GM18502 (cell line): ENCODE measurements at regions not wholly inside any gene's neighbourhood (a gene's known extent, or its start where the extent isn't known, plus 50 kb on each side); places are given as distances from the start of the nearest gene placed in this dataset.
"Not testable (repeated sequence)": the region's sequence is repeated elsewhere in the genome, so short reads cannot be mapped to it uniquely, and the experiment has no call there.

Experiments used
- ATAC-seq: cut with Tn5 transposase; IDR thresholded peaks from one replicate; pipeline ENCODE4 v1.9.1; 2021; ENCODE audit warnings: mild to moderate bottlenecking; ENCODE audit not compliant: unreplicated experiment, poor library complexity

GRCh38 chr7:142546452-142546851 is 202.8 kb upstream of the PRSS1 start:
- ATAC-seq: no peak

GRCh38 chr7:142542942-142543341 is 206.3 kb upstream of the PRSS1 start:
- ATAC-seq: no peak

- no peak for ATAC-seq
Measured at GRCh38 chr7:142542105-142542504, 207.2 kb upstream of the PRSS1 start.

GRCh38 chr7:142540371-142540770 is 208.9 kb upstream of the PRSS1 start:
- no peak for ATAC-seq

- no peak for ATAC-seq
Measured at GRCh38 chr7:142539901-142540300, 209.4 kb upstream of the PRSS1 start.

GRCh38 chr7:142537760-142538159 is 211.5 kb upstream of the PRSS1 start:
- ATAC-seq: no peak

GRCh38 chr7:142535123-142535779 is 214.0 kb upstream of the PRSS1 start:
- ATAC-seq: peak; percentile 99

- no peak for ATAC-seq
Measured at GRCh38 chr7:142534726-142535122, 214.5 kb upstream of the PRSS1 start.

GRCh38 chr7:142533920-142534319 is 215.4 kb upstream of the PRSS1 start:
- ATAC-seq: no peak

- ATAC-seq: no peak
Measured at GRCh38 chr7:142529591-142529990, 219.7 kb upstream of the PRSS1 start.

GRCh38 chr7:142528608-142529408 is 220.5 kb upstream of the PRSS1 start:
- ATAC-seq: no peak

GRCh38 chr7:142523821-142524460 is 225.3 kb upstream of the PRSS1 start:
- no peak for ATAC-seq

GRCh38 chr7:142522735-142523134 is 226.5 kb upstream of the PRSS1 start:
- ATAC-seq: no peak

GRCh38 chr7:142520885-142521284 is 228.4 kb upstream of the PRSS1 start:
- ATAC-seq: not testable (repeated sequence)

GRCh38 chr7:142520455-142520854 is 228.8 kb upstream of the PRSS1 start:
- ATAC-seq: not testable (repeated sequence)

GRCh38 chr7:142519079-142520078 is 229.9 kb upstream of the PRSS1 start:
- ATAC-seq: no peak

- peak; percentile 95 for ATAC-seq
Measured at GRCh38 chr7:142516038-142516501, 233.2 kb upstream of the PRSS1 start.

- not testable (repeated sequence) for ATAC-seq
Measured at GRCh38 chr7:142514716-142515115, 234.6 kb upstream of the PRSS1 start.

- no peak for ATAC-seq
Measured at GRCh38 chr7:142513178-142513955, 235.9 kb upstream of the PRSS1 start.
